HepG2 (cell line): ENCODE measurements at regions not wholly inside any gene's neighbourhood (a gene's known extent, or its start where the extent isn't known, plus 50 kb on each side); places are given as distances from the start of the nearest gene placed in this dataset.

Source experiments
- ATAC-seq: fragments of 200-7000 bp; cut with Tn5 transposase; 3 replicates; pipeline ENCODE4 v1.9.1; 2020; ENCODE audit warnings: mild to moderate bottlenecking, moderate library complexity
- BruUV-seq: library from RNA; stranded (reverse); fragments of 400-500 nt; replicated peaks from 2 replicates; lab custom pipeline; 2021; lab: Mats Ljungman, UMichigan
- CTCF ChIA-PET: fragments of 300-600 bp; formaldehyde crosslinking; extraction: SDS; loops from one replicate; lab custom pipeline; 2021; ENCODE audit warnings: low total read pairs, inconsistent platforms, low intra/inter-chr PET ratio; lab: Yijun Ruan, JAX
- POLR2A ChIA-PET: fragments of 350-600 bp; sonication (Branson Sonifier 250); formaldehyde crosslinking; loops from one replicate; lab custom pipeline; 2020; ENCODE audit warnings: antibody characterized with exemption, inconsistent platforms; lab: Yijun Ruan, JAX
- DNase-seq: peaks from one replicate; pipeline ENCODE4 v3.0.0-alpha.2; 2015; ENCODE audit warnings: low spot score
- FAIRE-seq: peaks from 3 replicates; lab custom pipeline; 2011; peaks lifted over from hg19 to GRCh38; lab: Jason Lieb, UNC
- H2AFZ ChIP-seq: one replicate; pipeline ENCODE4 v1.6.1; 2011; ENCODE audit warnings: low read length, inconsistent platforms
- H3K27ac ChIP-seq: fragments of 300-600 bp; 3 replicates; pipeline ENCODE4 v1.8.0; 2011; ENCODE audit warnings: mixed run types, mild to moderate bottlenecking, mixed read lengths, low read length, inconsistent platforms; ENCODE audit not compliant: insufficient read depth; ENCODE audit errors: extremely low read length
- H3K27me3 ChIP-seq, 2 experiments: fragments of 200-600 bp in 1 of 2; 2 replicates in 1 of 2; 3 replicates in 1 of 2; pipeline versions ENCODE4 v1.6.0 to v1.8.0; 2011; ENCODE audit warnings: low read length in 2 of 2, mild to moderate bottlenecking in 2 of 2, moderate library complexity in 2 of 2, inconsistent platforms in 1 of 2; ENCODE audit not compliant: insufficient read depth in 2 of 2, control insufficient read depth in 1 of 2
- H3K36me3 ChIP-seq, 2 experiments: fragments of 200-600 bp in 1 of 2; replicated peaks in 1 of 2; 2 replicates in 1 of 2; 3 replicates in 1 of 2; pipeline versions ENCODE4 v1.5.1 to v1.8.0; 2011; ENCODE audit warnings: low read length in 2 of 2, inconsistent platforms in 1 of 2; ENCODE audit not compliant: insufficient read depth in 2 of 2, control insufficient read depth in 1 of 2
- H3K4me1 ChIP-seq: 2 replicates; pipeline ENCODE4 v1.5.1; 2012; ENCODE audit warnings: low read length, inconsistent platforms; ENCODE audit not compliant: insufficient read depth
- H3K4me2 ChIP-seq: 2 replicates; pipeline ENCODE4 v1.6.0; 2011; ENCODE audit warnings: low read depth, low read length, inconsistent platforms
- H3K4me3 ChIP-seq, 3 experiments: fragments of 200-600 bp in 1 of 3; sonication (generic), shearing (Covaris generic) in 1 of 3; replicated peaks in 1 of 3; 2 replicates each; pipeline ENCODE4 v1.5.1; 2011 to 2016; ENCODE audit warnings: low read length in 3 of 3, inconsistent platforms in 2 of 3, low read depth in 2 of 3, mild to moderate bottlenecking in 2 of 3, control low read depth in 1 of 3, mixed read lengths in 1 of 3; ENCODE audit not compliant: insufficient read depth in 1 of 3
- H3K79me2 ChIP-seq: one replicate; pipeline ENCODE4 v1.6.1; 2011; ENCODE audit warnings: low read length, inconsistent platforms; ENCODE audit not compliant: insufficient read depth
- H3K9ac ChIP-seq: 2 replicates; pipeline ENCODE4 v1.6.0; 2011; ENCODE audit warnings: mild to moderate bottlenecking, low read depth, low read length, inconsistent platforms; ENCODE audit not compliant: insufficient read depth
- H3K9me3 ChIP-seq: 2 replicates; pipeline ENCODE4 v1.5.1; 2012; ENCODE audit warnings: mild to moderate bottlenecking, low read length
- H4K20me1 ChIP-seq: 2 replicates; pipeline ENCODE4 v1.6.0; 2011; ENCODE audit warnings: inconsistent platforms, mild to moderate bottlenecking, low read length, moderate library complexity; ENCODE audit not compliant: insufficient read depth
- CENPBD1 ChIP-seq: sonication (generic); formaldehyde crosslinking; IDR thresholded peaks from 2 replicates; pipeline ENCODE4 v1.8.0; 2022; ENCODE audit warnings: missing genetic modification reagents, low read depth, mild to moderate bottlenecking, borderline replicate concordance
- HMG20A ChIP-seq: IDR thresholded peaks from 2 replicates; pipeline ENCODE4 v1.6.1; 2016; ENCODE audit warnings: borderline replicate concordance
- MTF2 ChIP-seq: sonication (generic); formaldehyde crosslinking; IDR thresholded peaks from 2 replicates; pipeline ENCODE4 v1.5.0; 2020; ENCODE audit warnings: missing genetic modification reagents, borderline replicate concordance
- PRMT3 ChIP-seq: sonication (generic); formaldehyde crosslinking; IDR thresholded peaks from 2 replicates; pipeline ENCODE4 v1.8.1; 2022; ENCODE audit warnings: low read depth, mild to moderate bottlenecking, moderate library complexity, missing genetic modification reagents, borderline replicate concordance
- RBM22 ChIP-seq: fragments of 200-400 bp; formaldehyde crosslinking; optimal IDR thresholded peaks from 2 replicates; pipeline ENCODE3; 2017; ENCODE audit warnings: mild to moderate bottlenecking, low read length, moderate library complexity
- RXRB ChIP-seq: IDR thresholded peaks from 2 replicates; pipeline ENCODE4 v1.6.1; 2016; ENCODE audit warnings: borderline replicate concordance, missing genetic modification reagents, missing compliant biosample characterization
- SPEN ChIP-seq: sonication (generic); formaldehyde crosslinking; IDR thresholded peaks from 2 replicates; pipeline ENCODE4 v1.5.1; 2020; ENCODE audit warnings: low read depth, mild to moderate bottlenecking, missing genetic modification reagents
- SSRP1 ChIP-seq: IDR thresholded peaks from 2 replicates; pipeline ENCODE4 v1.6.1; 2016; ENCODE audit warnings: control low read depth
- STAG1 ChIP-seq: sonication (generic); formaldehyde crosslinking; IDR thresholded peaks from 2 replicates; pipeline ENCODE4 v1.4.0; 2020; ENCODE audit warnings: missing genetic modification reagents
- TEF ChIP-seq: sonication (generic); formaldehyde crosslinking; IDR thresholded peaks from 2 replicates; pipeline ENCODE4 v1.5.0; 2020; ENCODE audit warnings: missing genetic modification reagents
- ZBTB21 ChIP-seq: sonication (generic); formaldehyde crosslinking; IDR thresholded peaks from 2 replicates; pipeline ENCODE4 v1.4.0; 2020; ENCODE audit warnings: missing genetic modification reagents
- ZFP82 ChIP-seq: sonication (generic); formaldehyde crosslinking; IDR thresholded peaks from 2 replicates; pipeline ENCODE4 v1.5.1; 2020; ENCODE audit warnings: mild to moderate bottlenecking, missing genetic modification reagents, borderline replicate concordance
- ZNF225 ChIP-seq: sonication (generic); formaldehyde crosslinking; IDR thresholded peaks from 2 replicates; pipeline ENCODE4 v1.4.0; 2020; ENCODE audit warnings: mild to moderate bottlenecking, missing genetic modification reagents
- ZNF281 ChIP-seq: sonication (generic); formaldehyde crosslinking; IDR thresholded peaks from 2 replicates; pipeline ENCODE4 v1.4.0; 2020; ENCODE audit warnings: missing genetic modification reagents, borderline replicate concordance
- ZNF317 ChIP-seq: sonication (generic); formaldehyde crosslinking; IDR thresholded peaks from 2 replicates; pipeline ENCODE4 v1.5.0; 2020; ENCODE audit warnings: mild to moderate bottlenecking, missing genetic modification reagents
- ZNF674 ChIP-seq: sonication (generic); formaldehyde crosslinking; IDR thresholded peaks from 2 replicates; pipeline ENCODE4 v1.5.0; 2020; ENCODE audit warnings: low read depth, mild to moderate bottlenecking, missing genetic modification reagents
- ZNF788 ChIP-seq: sonication (generic); formaldehyde crosslinking; IDR thresholded peaks from 2 replicates; pipeline ENCODE4 v1.5.0; 2020; ENCODE audit warnings: mild to moderate bottlenecking, missing genetic modification reagents, borderline replicate concordance
- WGBS: methylation state at CpG from one replicate; pipeline ENCODE4 v1.1.6; 2017; ENCODE audit warnings: low lambda C conversion rate; 5-methylcytosine and 5-hydroxymethylcytosine counted together
- in situ Hi-C: cut with HindIII; loops from 2 replicates; pipeline ENCODE4 v1.10.0; 2017; ENCODE audit warnings: low pct_unique_long_range_greater_than_20kb; ENCODE audit not compliant: extremely low pct_ligation_motif_present
- intact Hi-C: fragments of 100-400 bp; cut with micrococcal nuclease; formaldehyde crosslinking; loops from one replicate; pipeline ENCODE4 v1.10.0; 2022; ENCODE audit not compliant: unreplicated experiment

- Histone ChIP-seq H3K36me3 (no peaks in the 10 kb centered on the region), H3K79me2 (no peaks in the 10 kb centered on the region), H3K4me1 (no peaks in the 10 kb centered on the region), H3K4me2 (no peak overlapping the region), H3K27me3 (no peaks in the 10 kb centered on the region), H3K9me3 (no peaks in the 10 kb centered on the region), H3K4me3 (no peak overlapping the region), H3K27ac (no peak overlapping the region), H2AFZ (no peak overlapping the region), H3K9ac (no peak overlapping the region), H4K20me1 (no peaks in the 10 kb centered on the region)
- TF ChIP-seq PRMT3 (CRISPR knock-in tag) (no peak), ZFP82 (CRISPR knock-in tag) (no peak), ZNF317 (CRISPR knock-in tag) (no peak), SPEN (CRISPR knock-in tag) (no peak)
- DNase-seq (no peak), FAIRE-seq (no peak), ATAC-seq (no peak)
- in situ Hi-C loops: no loop called here
- intact Hi-C loops: no loop called here
- ChIA-PET POLR2A (no interaction called here), CTCF (no interaction called here)
- 22% methylated on average over 3 of the region's 3 CpGs for WGBS
- no TSS peak for BruUV-seq
Observed at GRCh38 chr4:107470173-107470572, 249.9 kb downstream of the PAPSS1 start.

- Histone ChIP-seq H3K36me3 (no peaks in the 10 kb centered on the region), H3K4me1 (no peaks in the 10 kb centered on the region), H3K4me2 (no peak overlapping the region), H3K79me2 (no peaks in the 10 kb centered on the region), H3K27me3 (no peaks in the 10 kb centered on the region), H2AFZ (no peak overlapping the region), H3K4me3 (no peak overlapping the region), H3K9ac (no peak overlapping the region), H4K20me1 (no peaks in the 10 kb centered on the region), H3K27ac (no peak overlapping the region), H3K9me3 (no peaks in the 10 kb centered on the region)
- WGBS: 5% methylated on average over 3 of the region's 3 CpGs
- CTCF ChIA-PET: no interaction called here
- ATAC-seq (no peak), FAIRE-seq (no peak), DNase-seq (no peak)
- POLR2A ChIA-PET: no interaction called here
- BruUV-seq: no TSS peak
- in situ Hi-C loops (no loop called here), intact Hi-C loops (no loop called here)
- TF ChIP-seq MTF2 (no peak), ZNF225 (CRISPR knock-in tag) (no peak), CENPBD1 (CRISPR knock-in tag) (no peak), ZNF788 (CRISPR knock-in tag) (no peak), TEF (no peak), STAG1 (CRISPR knock-in tag) (no peak), ZNF674 (no peak), ZBTB21 (CRISPR knock-in tag) (no peak), HMG20A (no peak), ZNF281 (CRISPR knock-in tag) (no peak), RBM22 (no peak), RXRB (no peak), SSRP1 (CRISPR knock-in tag) (no peak)
Observed at GRCh38 chr4:107468812-107469211, 251.2 kb downstream of the PAPSS1 start.
